IMR-90 (cell line): ENCODE measurements at regions not wholly inside any gene's neighbourhood (a gene's known extent, or its start where the extent isn't known, plus 50 kb on each side); places are given as distances from the start of the nearest gene placed in this dataset.

Experiments used
- ATAC-seq: fragments of 200-7000 bp; cut with Tn5 transposase; 2 replicates; pipeline ENCODE4 v1.9.1; 2020; ENCODE audit warnings: low read depth, mild to moderate bottlenecking, moderate library complexity
- BruUV-seq: library from RNA; stranded (reverse); fragments of 400-500 nt; replicated peaks from 2 replicates; lab custom pipeline; 2021; lab: Mats Ljungman, UMichigan
- CTCF ChIA-PET: fragments of 300-600 bp; formaldehyde crosslinking; extraction: SDS; loops from one replicate; lab custom pipeline; 2021; ENCODE audit warnings: antibody characterized with exemption; lab: Yijun Ruan, JAX
- POLR2A ChIA-PET: fragments of 300-600 bp; sonication (Branson Sonifier 250); formaldehyde crosslinking; loops from one replicate; lab custom pipeline; 2022; ENCODE audit warnings: antibody characterized with exemption; ENCODE audit not compliant: unreplicated experiment; lab: Charles Lee
- DNase-seq: peaks from one replicate; pipeline ENCODE4 v3.0.0; 2013
- H2AFZ ChIP-seq: replicated peaks from 2 replicates; pipeline ENCODE3; 2013; ENCODE audit warnings: low read length, mild to moderate bottlenecking; ENCODE audit not compliant: poor library complexity
- H2AK5ac ChIP-seq: 2 replicates; pipeline ENCODE4 v1.6.1; 2013; ENCODE audit warnings: low read depth, low read length, inconsistent platforms
- H2AK9ac ChIP-seq: replicated peaks from 2 replicates; pipeline ENCODE3; 2013; ENCODE audit warnings: mild to moderate bottlenecking, low read depth, low read length, moderate library complexity; ENCODE audit not compliant: poor library complexity
- H2BK120ac ChIP-seq: 2 replicates; pipeline ENCODE4 v1.6.1; 2013; ENCODE audit warnings: low read depth, low read length, inconsistent platforms
- H2BK15ac ChIP-seq: 3 replicates; pipeline ENCODE4 v1.6.1; 2013; ENCODE audit warnings: low read depth, low read length, inconsistent platforms
- H2BK20ac ChIP-seq: 2 replicates; pipeline ENCODE4 v1.6.1; 2013; ENCODE audit warnings: low read depth, mild to moderate bottlenecking, inconsistent platforms, low read length, moderate library complexity
- H2BK5ac ChIP-seq: 2 replicates; pipeline ENCODE4 v1.6.1; 2013; ENCODE audit warnings: mild to moderate bottlenecking, low read depth, low read length, inconsistent platforms; ENCODE audit not compliant: poor library complexity, severe bottlenecking
- H3K14ac ChIP-seq: replicated peaks from 2 replicates; pipeline ENCODE4 v1.6.1; 2013; ENCODE audit warnings: low read depth, low read length, inconsistent platforms
- H3K18ac ChIP-seq: 2 replicates; pipeline ENCODE4 v1.6.1; 2013; ENCODE audit warnings: low read depth, low read length, control low read depth
- H3K23ac ChIP-seq: 2 replicates; pipeline ENCODE4 v1.6.1; 2013; ENCODE audit warnings: low read depth, low read length, inconsistent platforms
- H3K27ac ChIP-seq: 2 replicates; pipeline ENCODE4 v1.5.1; 2013; ENCODE audit warnings: mild to moderate bottlenecking, control low read depth, low read length; ENCODE audit not compliant: insufficient read depth
- H3K27me3 ChIP-seq: 2 replicates; pipeline ENCODE4 v1.6.1; 2013; ENCODE audit warnings: low read length; ENCODE audit not compliant: control insufficient read depth, insufficient read depth
- H3K36me3 ChIP-seq: 2 replicates; pipeline ENCODE4 v1.6.1; 2013; ENCODE audit warnings: low read length, mixed read lengths; ENCODE audit not compliant: control insufficient read depth, insufficient read depth
- H3K4ac ChIP-seq: 2 replicates; pipeline ENCODE4 v1.6.1; 2013; ENCODE audit warnings: low read depth, low read length, inconsistent platforms
- H3K4me1 ChIP-seq: 2 replicates; pipeline ENCODE4 v1.6.1; 2013; ENCODE audit warnings: low read length, mixed read lengths; ENCODE audit not compliant: control insufficient read depth, insufficient read depth
- H3K4me2 ChIP-seq: 2 replicates; pipeline ENCODE4 v1.6.1; 2013; ENCODE audit warnings: low read depth, mild to moderate bottlenecking, control low read depth, low read length, moderate library complexity
- H3K4me3 ChIP-seq: 2 replicates; pipeline ENCODE4 v1.5.1; 2013; ENCODE audit warnings: low read depth, mild to moderate bottlenecking, control low read depth, low read length, moderate library complexity; ENCODE audit not compliant: insufficient read depth
- H3K56ac ChIP-seq: 2 replicates; pipeline ENCODE4 v1.6.1; 2013; ENCODE audit warnings: low read length, inconsistent platforms; ENCODE audit not compliant: insufficient read depth; ENCODE audit errors: extremely low read depth
- H3K79me1 ChIP-seq, 2 experiments: 2 replicates each; pipeline ENCODE4 v1.6.1; 2013; ENCODE audit warnings: low read length in 2 of 2, inconsistent platforms in 1 of 2, low read depth in 1 of 2
- H3K9ac ChIP-seq: 2 replicates; pipeline ENCODE4 v1.6.1; 2013; ENCODE audit warnings: low read depth, low read length, control low read depth
- H3K9me1 ChIP-seq: 2 replicates; pipeline ENCODE4 v1.6.1; 2013; ENCODE audit warnings: low read length, inconsistent platforms; ENCODE audit not compliant: insufficient read depth
- H3K9me3 ChIP-seq: 2 replicates; pipeline ENCODE4 v1.6.1; 2013; ENCODE audit warnings: low read length; ENCODE audit not compliant: control insufficient read depth, insufficient read depth
- H4K20me1 ChIP-seq: 2 replicates; pipeline ENCODE4 v1.6.1; 2013; ENCODE audit warnings: low read length, inconsistent platforms; ENCODE audit not compliant: insufficient read depth
- H4K5ac ChIP-seq: 2 replicates; pipeline ENCODE4 v1.6.1; 2013; ENCODE audit warnings: mild to moderate bottlenecking, low read depth, low read length, control low read depth
- H4K8ac ChIP-seq, 2 experiments: 2 replicates each; pipeline ENCODE4 v1.6.1; 2013; ENCODE audit warnings: low read depth in 2 of 2, low read length in 2 of 2, control low read depth in 1 of 2, inconsistent platforms in 1 of 2
- H4K91ac ChIP-seq: 2 replicates; pipeline ENCODE4 v1.6.1; 2013; ENCODE audit warnings: low read depth, low read length, inconsistent platforms; ENCODE audit not compliant: insufficient read depth
- CEBPB ChIP-seq: IDR thresholded peaks from 2 replicates; pipeline ENCODE4 v1.6.1; 2012; ENCODE audit warnings: low read depth, low read length, improper control_type of control experiment
- CHD1 ChIP-seq: IDR thresholded peaks from 2 replicates; pipeline ENCODE4 v1.6.1; 2012; ENCODE audit warnings: low read depth, low read length, improper control_type of control experiment
- CTCF ChIP-seq: conservative IDR thresholded peaks from 2 replicates; pipeline ENCODE4 v1.5.1; 2012; ENCODE audit warnings: mild to moderate bottlenecking, low read depth, low read length, improper control_type of control experiment
- ELK1 ChIP-seq: fragments of 150-350 bp; IDR thresholded peaks from 2 replicates; pipeline ENCODE4 v1.6.1; 2016; ENCODE audit warnings: low read depth, mild to moderate bottlenecking, low read length, moderate library complexity, borderline replicate concordance
- MAFK ChIP-seq: IDR thresholded peaks from 2 replicates; pipeline ENCODE4 v1.6.1; 2012; ENCODE audit warnings: low read depth, low read length, improper control_type of control experiment
- POLR2A ChIP-seq: IDR thresholded peaks from 2 replicates; pipeline ENCODE4 v1.6.1; 2012; ENCODE audit warnings: mild to moderate bottlenecking, low read depth, low read length
- RCOR1 ChIP-seq: IDR thresholded peaks from 2 replicates; pipeline ENCODE4 v1.6.1; 2012; ENCODE audit warnings: mild to moderate bottlenecking, low read length, improper control_type of control experiment; ENCODE audit not compliant: insufficient replicate concordance
- RFX5 ChIP-seq: IDR thresholded peaks from 2 replicates; pipeline ENCODE4 v1.8.0; 2012; ENCODE audit warnings: low read depth, mild to moderate bottlenecking, low read length, moderate library complexity
- WGBS, 2 experiments: methylation state at CpG; one replicate each; pipeline versions ENCODE4 v1.1.5 to v1.1.7; 2013; ENCODE audit warnings: missing lambda C conversion rate in 2 of 2; ENCODE audit not compliant: insufficient read length in 1 of 2; ENCODE audit errors: extremely low coverage in 2 of 2; 5-methylcytosine and 5-hydroxymethylcytosine counted together
- dilution Hi-C: fragments of 300-500 bp; cut with HindIII; formaldehyde crosslinking; loops from one replicate; pipeline ENCODE4 v1.14.3; 2018; ENCODE audit warnings: low sequenced_read_pairs; ENCODE audit not compliant: unreplicated experiment
- in situ Hi-C: fragments of 300-500 bp; cut with MboI; formaldehyde crosslinking; loops from 3 replicates; pipeline ENCODE4 v1.14.3; 2019; ENCODE audit warnings: low sequenced_read_pairs, inconsistent platforms, mixed read lengths
- intact Hi-C: fragments of 100-400 bp; cut with micrococcal nuclease; formaldehyde crosslinking; loops from 2 replicates; pipeline ENCODE4 v1.10.0; 2022

DNA sequence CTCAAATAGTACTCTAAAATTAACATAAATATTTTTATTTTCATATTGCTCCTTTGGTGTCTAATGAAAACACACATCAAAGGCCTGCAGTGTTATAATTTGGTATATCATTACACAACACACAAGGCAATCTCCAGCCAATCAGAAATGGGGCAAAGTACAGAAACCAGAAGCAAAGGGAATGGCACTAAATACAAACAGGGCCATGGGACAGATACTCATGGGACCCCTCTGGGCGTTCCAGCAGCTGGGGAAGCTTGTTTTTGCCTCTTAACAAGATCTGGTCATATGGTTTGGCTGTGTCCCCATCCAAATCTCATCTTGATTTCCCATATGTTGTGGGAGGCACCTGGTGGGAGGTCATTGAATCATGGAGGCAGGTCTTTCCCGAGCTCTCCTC, 551.8 kb upstream of the NRP1 start:
- H4K8ac ChIP-seq, result no peak overlapping the region
- H3K9me1 ChIP-seq, result no peaks in the 10 kb centered on the region
- intact Hi-C loops, result no loop called here
- in situ Hi-C loops, result no loop called here
- no peak overlapping the region for H2BK15ac ChIP-seq
- ChIA-PET CTCF (no interaction called here), POLR2A (no interaction called here)
- 80% methylated on average over 1 of the region's 2 CpGs; no CpG with 5 or more reads in 1 of the 2 experiments for WGBS, 2 experiments
- DNase-seq (no peak), ATAC-seq (no peak)
- no peak overlapping the region for H3K4me3 ChIP-seq
- no peaks in the 10 kb centered on the region for H4K20me1 ChIP-seq
- no peak overlapping the region for H4K5ac ChIP-seq
- no peak overlapping the region for H3K9ac ChIP-seq
- H3K79me1 ChIP-seq, result no peaks in the 10 kb centered on the region
- dilution Hi-C loops, result no loop called here
- no peak overlapping the region for H3K4me2 ChIP-seq
- no peak overlapping the region for H2BK120ac ChIP-seq
- H3K36me3 ChIP-seq, result no peaks in the 10 kb centered on the region
- H3K56ac ChIP-seq, result no peak overlapping the region
- H3K4ac ChIP-seq, result no peak overlapping the region
- no peak overlapping the region for H2AK9ac ChIP-seq
- H3K27ac ChIP-seq, result no peak overlapping the region
- no peak overlapping the region for H3K14ac ChIP-seq
- H3K23ac ChIP-seq, result no peak overlapping the region
- no peaks in the 10 kb centered on the region for H3K4me1 ChIP-seq
- no peak overlapping the region for H2BK20ac ChIP-seq
- H4K91ac ChIP-seq, result no peak overlapping the region
- peaks cover 7% of the 10 kb centered on the region for H3K27me3 ChIP-seq
- no peak overlapping the region for H2BK5ac ChIP-seq
- H2AK5ac ChIP-seq, result no peak overlapping the region
- TF ChIP-seq POLR2A (no peak), ELK1 (no peak), CTCF (no peak), CHD1 (no peak), RCOR1 (no peak), CEBPB (no peak), RFX5 (no peak), MAFK (no peak)
- no peak overlapping the region for H3K18ac ChIP-seq
- H2AFZ ChIP-seq, result no peak overlapping the region
- no peaks in the 10 kb centered on the region for H3K9me3 ChIP-seq
- no TSS peak for BruUV-seq
